ENCODE measurements at regions not wholly inside any gene's neighbourhood (a gene's known extent, or its start where the extent isn't known, plus 50 kb on each side); places are given as distances from the start of the nearest gene placed in this dataset.

- TF ChIP-seq ZC3H11A (IDR thresholded peaks at IDR 0.05) (no peak), EP300 (IDR thresholded peaks at IDR 0.05) (no peak), CTCF (IDR thresholded peaks at IDR 0.05) (no peak), MAX (IDR thresholded peaks at IDR 0.05) (no peak), CHD2 (IDR thresholded peaks at IDR 0.05; ENCODE audit: low read length, partially characterized antibody) (no peak), KDM5A (IDR thresholded peaks at IDR 0.05) (no peak)
Measured at GRCh38 chr12:78711954-78712353, 152.6 kb upstream of the SYT1 start.
